LNCaP clone FGC (cell line): ENCODE measurements at regions not wholly inside any gene's neighbourhood (a gene's known extent, or its start where the extent isn't known, plus 50 kb on each side); places are given as distances from the start of the nearest gene placed in this dataset.

Source experiments
- DNase-seq: peaks from one replicate; pipeline ENCODE4 v3.0.0-alpha.2; 2011; ENCODE audit warnings: low read depth
- H3K4me3 ChIP-seq: 2 replicates; pipeline ENCODE4 v1.5.1; 2011; ENCODE audit warnings: mild to moderate bottlenecking, low read depth, low read length, control low read depth
- TF ChIP-seq, protein P1 (sequence below): IDR thresholded peaks from 2 replicates; pipeline ENCODE4 v1.5.1; 2012; ENCODE audit warnings: mild to moderate bottlenecking; ENCODE audit not compliant: control insufficient read depth, insufficient read depth; ENCODE audit errors: extremely low read depth

DNA sequence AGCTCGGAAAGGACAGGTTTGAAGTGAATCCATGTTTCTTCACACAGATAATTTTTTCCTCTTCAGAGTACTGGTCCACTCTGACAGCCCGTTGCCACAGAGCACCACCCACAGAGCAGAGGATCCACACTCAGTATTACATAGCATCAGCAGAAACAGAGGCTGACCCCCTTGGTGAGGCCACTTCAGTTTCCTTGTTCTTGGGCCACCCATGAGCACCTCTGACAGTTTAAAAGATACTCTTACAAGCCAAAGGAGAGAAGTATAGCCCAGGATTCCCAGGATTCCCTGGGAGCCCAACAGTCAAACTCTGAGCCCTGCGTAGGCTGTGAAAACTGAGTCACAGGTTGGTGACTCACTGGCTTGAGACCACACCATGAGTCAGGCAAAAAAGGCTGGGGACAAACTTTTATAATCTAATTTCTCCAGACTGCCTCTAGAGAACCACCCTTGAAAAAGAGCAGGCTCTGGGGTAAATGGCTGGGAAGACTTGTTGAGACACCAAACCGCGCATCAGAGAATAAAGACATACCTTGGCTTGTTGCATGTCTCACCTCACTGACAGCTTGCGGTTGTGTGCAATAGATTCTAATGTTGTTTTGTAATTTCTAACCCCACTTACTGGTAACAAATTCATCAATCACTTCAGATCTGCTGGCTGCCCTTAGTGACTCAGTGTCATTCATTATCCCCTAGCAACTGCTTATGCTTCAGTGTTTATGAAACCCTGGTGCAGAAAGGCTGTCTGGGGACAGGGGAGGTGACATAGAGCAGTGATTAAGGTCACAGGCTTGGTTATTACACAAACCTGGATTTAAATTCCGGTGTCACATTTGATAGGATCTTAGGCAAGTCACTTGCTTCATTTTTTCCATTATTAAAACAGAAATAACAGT, 56.9 kb upstream of the PRSS23 start:
- no peak overlapping the region for H3K4me3 ChIP-seq
- TF ChIP-seq, protein P1, sequence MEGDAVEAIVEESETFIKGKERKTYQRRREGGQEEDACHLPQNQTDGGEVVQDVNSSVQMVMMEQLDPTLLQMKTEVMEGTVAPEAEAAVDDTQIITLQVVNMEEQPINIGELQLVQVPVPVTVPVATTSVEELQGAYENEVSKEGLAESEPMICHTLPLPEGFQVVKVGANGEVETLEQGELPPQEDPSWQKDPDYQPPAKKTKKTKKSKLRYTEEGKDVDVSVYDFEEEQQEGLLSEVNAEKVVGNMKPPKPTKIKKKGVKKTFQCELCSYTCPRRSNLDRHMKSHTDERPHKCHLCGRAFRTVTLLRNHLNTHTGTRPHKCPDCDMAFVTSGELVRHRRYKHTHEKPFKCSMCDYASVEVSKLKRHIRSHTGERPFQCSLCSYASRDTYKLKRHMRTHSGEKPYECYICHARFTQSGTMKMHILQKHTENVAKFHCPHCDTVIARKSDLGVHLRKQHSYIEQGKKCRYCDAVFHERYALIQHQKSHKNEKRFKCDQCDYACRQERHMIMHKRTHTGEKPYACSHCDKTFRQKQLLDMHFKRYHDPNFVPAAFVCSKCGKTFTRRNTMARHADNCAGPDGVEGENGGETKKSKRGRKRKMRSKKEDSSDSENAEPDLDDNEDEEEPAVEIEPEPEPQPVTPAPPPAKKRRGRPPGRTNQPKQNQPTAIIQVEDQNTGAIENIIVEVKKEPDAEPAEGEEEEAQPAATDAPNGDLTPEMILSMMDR: no peak
- no peak for DNase-seq

DNA sequence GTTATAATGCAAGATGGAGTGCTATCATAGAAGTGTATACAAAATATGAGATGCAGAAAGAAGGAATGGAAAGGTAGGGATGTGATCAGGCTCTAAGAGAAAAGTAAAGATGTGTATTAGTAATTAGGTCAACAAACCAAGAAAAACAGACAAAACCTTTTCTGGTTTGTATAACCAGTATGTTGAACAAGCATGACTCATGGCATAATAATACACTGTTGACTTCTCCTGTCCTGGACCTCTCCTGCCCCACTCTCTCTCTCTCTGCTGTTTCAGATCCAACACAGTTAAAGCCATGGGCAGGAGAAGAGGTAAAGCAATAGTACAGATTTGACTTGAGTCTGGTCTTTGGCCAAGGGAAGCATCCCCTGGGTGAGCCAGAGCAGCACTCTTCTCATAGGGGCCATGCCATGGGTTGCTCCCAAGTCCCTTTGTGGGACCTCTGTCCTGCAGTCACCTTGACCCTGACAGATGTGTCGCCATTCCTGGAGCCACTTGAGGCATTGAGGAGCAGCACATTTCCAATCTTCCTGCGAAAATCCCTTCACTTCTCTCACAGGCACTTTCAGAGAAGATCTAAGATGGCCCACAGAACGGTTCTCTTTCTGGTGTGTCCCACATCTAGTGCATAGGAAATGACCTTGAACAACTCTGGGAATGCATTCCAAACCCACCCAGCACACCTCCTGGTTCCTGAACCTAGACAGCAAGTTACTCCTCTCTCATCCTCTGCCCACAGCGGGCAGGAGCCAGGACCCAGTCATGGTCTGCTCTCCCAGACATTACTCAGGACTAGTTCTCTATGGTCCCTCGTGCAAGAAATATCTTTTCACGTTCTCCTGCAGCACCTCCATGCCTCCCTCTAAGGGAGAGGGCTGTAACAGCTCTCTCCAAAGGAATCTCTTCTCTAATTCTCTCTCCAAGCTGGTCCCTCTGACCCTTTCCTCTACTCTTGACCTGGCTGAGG, 58.2 kb upstream of the PRSS23 start:
- H3K4me3 ChIP-seq: no peak overlapping the region
- DNase-seq: no peak
- TF ChIP-seq, protein P1: no peak

DNA sequence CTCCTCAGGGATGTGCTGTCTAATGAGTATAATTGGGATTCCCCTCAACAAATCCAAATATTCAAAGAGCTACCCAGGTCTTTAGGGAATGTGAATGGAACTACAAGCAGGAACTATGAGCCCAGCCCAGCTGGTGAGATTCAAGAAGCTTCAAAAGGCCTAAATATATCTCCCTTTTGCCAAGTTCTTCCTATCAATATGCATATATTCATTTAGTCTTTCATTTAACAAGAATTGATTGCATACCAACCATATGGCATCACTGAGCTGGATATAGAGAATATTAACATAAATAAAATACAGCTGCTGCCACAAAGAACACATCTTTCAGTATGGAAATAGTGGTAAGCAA, 58.9 kb upstream of the PRSS23 start:
- TF ChIP-seq, protein P1: no peak
- H3K4me3 ChIP-seq: no peak overlapping the region

DNA sequence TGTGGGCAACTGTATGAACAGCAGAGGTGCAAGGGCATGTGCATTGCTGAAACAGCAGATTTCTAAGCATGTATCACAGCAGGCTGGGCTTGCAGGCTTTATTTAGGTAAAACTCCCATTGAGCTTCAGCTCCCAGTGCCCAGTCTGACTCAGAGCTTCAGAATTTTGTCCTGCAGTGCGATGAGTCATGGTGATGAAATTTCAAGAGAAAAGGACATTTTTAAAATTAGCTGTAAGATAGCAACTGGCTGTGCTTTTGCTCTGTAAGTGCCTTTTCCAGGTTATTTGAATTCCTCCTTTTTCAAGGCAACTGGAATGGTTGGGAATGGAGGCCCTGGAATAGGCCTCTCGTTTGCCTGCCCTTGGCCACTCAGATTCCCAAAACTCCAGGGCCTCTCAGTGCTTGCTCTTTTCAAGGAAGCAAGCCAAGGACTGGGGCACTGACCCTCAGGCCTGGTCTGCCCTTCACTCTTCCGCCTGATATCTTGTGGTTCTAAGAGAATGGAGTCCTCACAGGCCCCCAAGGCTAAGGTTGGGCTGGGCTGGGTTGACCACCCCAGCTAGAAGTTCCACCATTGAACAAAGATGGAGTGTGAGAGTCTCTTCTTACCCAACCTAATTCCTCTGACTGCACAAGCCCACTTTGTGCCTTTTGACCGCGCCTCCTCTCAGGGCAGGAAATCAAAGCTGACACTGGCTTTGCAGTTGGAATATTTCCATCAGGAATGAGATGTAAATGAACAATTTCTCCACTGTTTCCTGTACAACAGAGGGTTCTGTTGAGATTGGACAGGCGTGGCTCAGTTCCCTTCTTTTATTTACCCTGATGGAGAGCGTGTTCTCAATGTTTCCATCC, 59.5 kb upstream of the PRSS23 start:
- no peak overlapping the region for H3K4me3 ChIP-seq
- TF ChIP-seq, protein P1: no peak
- DNase-seq: no peak

More for the DNA sequence above, 58.9 kb upstream of the PRSS23 start:
- DNase-seq: no peak

DNA sequence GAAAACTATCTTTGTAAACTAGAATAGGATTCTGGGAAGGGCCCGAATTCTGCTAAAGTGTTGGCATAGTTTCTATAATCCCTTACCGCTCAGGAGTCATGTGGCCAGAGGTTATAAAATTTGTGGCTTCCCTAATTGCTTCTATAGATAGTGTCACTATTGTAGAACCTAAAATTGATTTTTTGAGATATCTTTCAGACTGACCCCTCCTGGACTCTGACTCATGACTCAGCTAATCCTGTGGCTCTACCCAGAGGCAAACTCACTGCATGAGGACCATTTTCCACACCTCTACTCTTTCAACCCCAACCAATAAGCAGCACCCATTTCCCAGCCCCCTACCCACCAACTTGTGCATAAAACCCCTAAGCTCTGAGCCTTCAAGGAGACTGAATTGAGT, 61.8 kb upstream of the PRSS23 start:
- H3K4me3 ChIP-seq: no peak overlapping the region
- no peak for DNase-seq
- TF ChIP-seq, protein P1: no peak

DNA sequence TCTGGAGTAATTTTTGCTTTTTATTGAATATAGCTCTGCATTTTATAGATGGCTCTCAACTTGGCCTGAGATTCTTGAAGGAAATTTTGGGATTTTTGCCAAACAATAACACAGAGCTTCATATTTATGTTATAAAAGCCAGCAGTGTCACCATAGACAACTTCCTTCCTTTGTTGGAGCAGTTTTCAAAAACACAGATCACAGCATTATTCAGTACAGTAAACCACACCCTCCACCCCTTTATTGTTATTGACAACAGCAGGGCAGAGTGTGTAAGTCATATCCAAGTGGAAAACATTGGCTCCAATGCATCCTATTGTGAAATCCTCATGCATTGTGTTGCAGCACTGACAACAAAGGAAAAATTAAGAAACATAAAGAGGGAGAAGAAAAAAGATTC, 62.6 kb upstream of the PRSS23 start:
- no peak overlapping the region for H3K4me3 ChIP-seq
- TF ChIP-seq, protein P1: no peak
- DNase-seq: peak; percentile 32
